Colonic mucosa (tissue), 4 donors: ENCODE measurements at regions not wholly inside any gene's neighbourhood (a gene's known extent, or its start where the extent isn't known, plus 50 kb on each side); places are given as distances from the start of the nearest gene placed in this dataset.

Experiments used
- DNase-seq: peaks from one replicate; pipeline ENCODE4 v3.0.0-alpha.2; 2020
- H3K27ac ChIP-seq: fragments of 200-600 bp; one replicate; pipeline ENCODE4 v1.8.0; 2021
- H3K27me3 ChIP-seq: fragments of 200-600 bp; one replicate; pipeline ENCODE4 v1.8.0; 2021
- H3K36me3 ChIP-seq: fragments of 200-600 bp; one replicate; pipeline ENCODE4 v1.8.0; 2021
- H3K4me1 ChIP-seq: fragments of 200-600 bp; one replicate; pipeline ENCODE4 v1.8.0; 2021; ENCODE audit warnings: mild to moderate bottlenecking
- H3K4me3 ChIP-seq: fragments of 200-600 bp; one replicate; pipeline ENCODE4 v1.8.0; 2021
- H3K9ac ChIP-seq, 2 donors: one replicate each; pipeline ENCODE4 v1.7.0; 2013; ENCODE audit warnings: control low read depth in 2 of 2, low read depth in 2 of 2, low read length in 2 of 2
- H3K9me3 ChIP-seq: fragments of 200-600 bp; one replicate; pipeline ENCODE4 v1.8.0; 2021
- CTCF ChIP-seq: fragments of 200-600 bp; IDR thresholded peaks from one replicate; pipeline ENCODE4 v1.8.0; 2022; ENCODE audit warnings: antibody characterized with exemption, mild to moderate bottlenecking
- intact Hi-C: fragments of 100-400 bp; cut with DNase I; formaldehyde crosslinking; loops from one replicate; pipeline ENCODE4 v1.14.1; 2022
- donor health status: healthy.
- donor health status: DM: no; HTN: no; CAD: no.
- donor health status: DM: no; HTN: no; CAD: no.

GRCh38 chr7:145147865-145148264, 312.0 kb upstream of the TPK1 start:
- Histone ChIP-seq H3K9me3 (no peaks in the 10 kb centered on the region), H3K4me1 (no peaks in the 10 kb centered on the region), H3K36me3 (no peaks in the 10 kb centered on the region), H3K9ac (no peak overlapping the region), H3K27me3 (no peaks in the 10 kb centered on the region), H3K4me3 (no peak overlapping the region), H3K27ac (no peak overlapping the region)
- intact Hi-C loops = no loop called here
- DNase-seq = no peak
- TF ChIP-seq CTCF = no peak

DNA sequence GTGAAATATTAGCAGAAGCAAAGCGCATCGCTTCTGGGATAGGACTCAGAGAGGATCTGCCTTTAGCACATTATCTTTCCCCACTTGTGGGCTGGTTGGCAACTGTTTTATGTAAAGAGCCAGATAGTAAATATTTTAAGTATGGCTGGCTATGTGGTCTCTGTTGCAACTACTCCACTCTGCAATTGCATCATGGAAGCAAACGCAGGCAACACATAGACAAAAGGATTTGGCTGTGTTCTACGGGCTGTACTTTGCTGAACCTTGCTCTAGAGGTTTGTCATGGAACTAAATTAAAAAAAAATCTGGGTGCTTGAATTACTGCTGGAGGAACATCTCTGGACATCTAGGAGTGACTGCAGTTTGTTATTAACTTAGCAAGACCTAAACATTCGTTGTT, 307.8 kb upstream of the TPK1 start:
- no peaks in the 10 kb centered on the region for H3K4me1 ChIP-seq
- no peak for DNase-seq
- intact Hi-C loops = no loop called here

DNA sequence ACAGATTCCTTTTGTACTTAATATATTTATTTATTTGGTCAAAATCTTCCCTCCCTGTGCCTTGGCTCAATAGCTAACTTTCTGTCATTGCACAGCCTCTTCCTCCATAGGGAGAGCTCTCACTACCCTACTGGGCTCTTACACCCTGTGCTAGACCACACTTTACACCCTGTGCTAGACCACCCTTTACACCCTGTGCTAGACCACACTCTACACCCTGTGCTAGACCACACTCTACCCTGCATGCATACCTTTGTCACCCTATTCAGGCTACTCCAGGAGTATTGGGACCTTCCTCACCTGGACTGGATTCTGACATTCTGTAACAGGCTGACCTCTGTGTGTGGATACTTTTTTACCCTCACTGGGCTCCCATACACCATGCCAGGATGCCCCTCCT, 298.5 kb upstream of the TPK1 start:
- H3K9ac ChIP-seq = no peak overlapping the region
- intact Hi-C loops = no loop called here
- H3K4me3 ChIP-seq = no peak overlapping the region
- H3K27me3 ChIP-seq = no peaks in the 10 kb centered on the region
- H3K9me3 ChIP-seq = no peaks in the 10 kb centered on the region
- no peaks in the 10 kb centered on the region for H3K36me3 ChIP-seq
- H3K4me1 ChIP-seq = no peaks in the 10 kb centered on the region
- DNase-seq = no peak
- TF ChIP-seq CTCF = no peak
- H3K27ac ChIP-seq = no peak overlapping the region

More for the DNA sequence above, 307.8 kb upstream of the TPK1 start:
- no peak for TF ChIP-seq CTCF
- Histone ChIP-seq H3K9me3 (no peaks in the 10 kb centered on the region), H3K9ac (no peak overlapping the region), H3K4me3 (no peak overlapping the region), H3K27me3 (no peaks in the 10 kb centered on the region), H3K27ac (no peak overlapping the region), H3K36me3 (no peaks in the 10 kb centered on the region)

GRCh38 chr7:145123502-145123901, 287.6 kb upstream of the TPK1 start:
- no peak for TF ChIP-seq CTCF
- Histone ChIP-seq H3K27ac (no peak overlapping the region), H3K9ac (no peak overlapping the region), H3K4me1 (no peaks in the 10 kb centered on the region), H3K36me3 (no peaks in the 10 kb centered on the region), H3K4me3 (no peak overlapping the region), H3K27me3 (no peaks in the 10 kb centered on the region), H3K9me3 (no peaks in the 10 kb centered on the region)
- no peak for DNase-seq
- intact Hi-C loops = no loop called here

- no peaks in the 10 kb centered on the region for H3K9me3 ChIP-seq
- H3K27ac ChIP-seq = no peak overlapping the region
- no peak overlapping the region for H3K9ac ChIP-seq
- no peak for DNase-seq
- TF ChIP-seq CTCF = no peak
- no peak overlapping the region for H3K4me3 ChIP-seq
- no peaks in the 10 kb centered on the region for H3K4me1 ChIP-seq
- H3K27me3 ChIP-seq = no peaks in the 10 kb centered on the region
- intact Hi-C loops = no loop called here
- no peaks in the 10 kb centered on the region for H3K36me3 ChIP-seq
Measured at GRCh38 chr7:145106001-145106400, 270.1 kb upstream of the TPK1 start.

- H3K27me3 ChIP-seq = no peaks in the 10 kb centered on the region
- intact Hi-C loops = no loop called here
- no peak overlapping the region for H3K27ac ChIP-seq
- H3K36me3 ChIP-seq = no peaks in the 10 kb centered on the region
- TF ChIP-seq CTCF = no peak
- H3K4me3 ChIP-seq = no peak overlapping the region
- no peak for DNase-seq
- no peaks in the 10 kb centered on the region for H3K4me1 ChIP-seq
- no peaks in the 10 kb centered on the region for H3K9me3 ChIP-seq
- no peak overlapping the region for H3K9ac ChIP-seq
Measured at GRCh38 chr7:145105561-145105960, 269.7 kb upstream of the TPK1 start.
